ENCODE measurements at regions not wholly inside any gene's neighbourhood (a gene's known extent, or its start where the extent isn't known, plus 50 kb on each side); places are given as distances from the start of the nearest gene placed in this dataset.
"Not testable (repeated sequence)": the region's sequence is repeated elsewhere in the genome, so short reads cannot be mapped to it uniquely, and the experiment has no call there.

DNA sequence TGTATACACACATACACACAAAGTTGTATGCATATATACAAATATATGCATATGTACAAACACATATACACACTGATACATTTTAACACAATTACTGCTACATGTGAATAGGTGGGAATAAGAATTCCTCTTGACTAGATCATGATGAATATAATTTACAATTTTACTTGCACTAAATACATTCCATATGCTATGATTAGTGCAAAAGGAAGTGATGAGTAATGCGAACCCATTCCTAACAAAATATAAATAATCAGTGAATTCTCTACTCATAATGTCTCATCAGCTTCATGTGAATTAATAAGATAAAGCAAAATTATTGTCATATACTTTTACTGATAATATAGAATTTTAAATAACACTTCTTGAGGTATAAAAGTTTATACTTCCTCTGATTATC lies 1077.3 kb upstream of the PCDH10 start:
- intact Hi-C loops (cut with DNase I) = no loop called here
- DNase-seq (no peak), ATAC-seq (no peak)

DNA sequence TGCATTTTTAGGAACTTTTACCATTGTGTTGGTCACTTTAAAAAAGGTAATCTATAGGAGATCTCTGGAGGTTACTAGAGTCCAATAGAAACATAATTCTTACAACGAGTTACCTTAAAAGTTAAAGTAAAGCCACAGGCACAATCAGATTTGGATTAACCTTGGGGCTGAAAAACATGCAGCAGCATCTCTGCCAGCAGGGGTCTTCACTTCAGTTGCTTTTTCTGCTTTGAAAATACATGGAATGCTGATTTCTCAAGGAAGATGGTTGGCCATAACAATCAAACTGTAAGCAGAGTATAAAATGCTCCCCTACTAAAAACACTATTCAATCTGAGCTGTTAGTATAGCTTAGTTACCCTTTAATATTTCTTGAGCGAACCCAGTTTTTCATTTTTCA lies 1072.3 kb upstream of the PCDH10 start:
- intact Hi-C loops (cut with DNase I) = no loop called here
- no peak for DNase-seq
- ATAC-seq = no peak

DNA sequence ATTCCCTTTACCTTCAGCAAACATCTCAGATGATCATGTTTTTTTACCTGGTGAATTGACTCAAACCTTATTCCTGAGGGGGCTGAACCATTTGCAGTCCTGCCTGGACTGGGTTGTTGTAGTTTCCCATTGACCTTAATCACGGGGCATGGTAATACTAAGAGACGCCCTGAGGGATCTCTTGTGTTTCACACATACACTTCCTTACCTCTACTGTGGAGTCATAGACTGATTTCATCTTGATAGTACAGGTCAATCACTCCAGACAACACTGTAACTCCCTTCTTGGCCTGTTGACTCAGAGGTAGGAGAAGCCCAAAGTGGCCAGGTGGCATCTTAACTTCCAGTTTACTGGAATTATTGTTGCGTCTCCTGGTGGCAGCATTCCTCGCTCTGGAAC lies 1064.0 kb upstream of the PCDH10 start:
- no peak for DNase-seq
- ATAC-seq = no peak
- intact Hi-C loops (cut with DNase I) = no loop called here

DNA sequence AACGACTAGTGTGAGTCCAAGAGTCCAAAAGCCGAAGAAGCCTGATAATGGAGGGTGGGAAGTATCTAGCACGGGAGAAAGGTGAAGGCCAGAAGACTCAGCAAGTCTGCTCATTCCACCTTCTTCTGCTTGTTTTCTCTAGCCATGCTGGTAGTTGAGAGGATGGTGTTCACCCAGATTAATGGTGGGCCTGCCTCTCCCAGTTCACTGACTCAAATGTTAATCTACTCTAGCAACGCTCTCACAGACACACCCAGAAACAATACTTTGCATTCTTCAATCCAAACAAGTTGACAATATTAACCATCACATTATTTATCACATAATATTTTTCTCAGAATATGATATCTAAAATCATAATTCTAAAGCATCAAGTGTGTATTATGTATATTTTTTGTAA lies 1055.1 kb upstream of the PCDH10 start:
- DNase-seq = no peak
- intact Hi-C loops (cut with DNase I) = no loop called here
- ATAC-seq = no peak

DNA sequence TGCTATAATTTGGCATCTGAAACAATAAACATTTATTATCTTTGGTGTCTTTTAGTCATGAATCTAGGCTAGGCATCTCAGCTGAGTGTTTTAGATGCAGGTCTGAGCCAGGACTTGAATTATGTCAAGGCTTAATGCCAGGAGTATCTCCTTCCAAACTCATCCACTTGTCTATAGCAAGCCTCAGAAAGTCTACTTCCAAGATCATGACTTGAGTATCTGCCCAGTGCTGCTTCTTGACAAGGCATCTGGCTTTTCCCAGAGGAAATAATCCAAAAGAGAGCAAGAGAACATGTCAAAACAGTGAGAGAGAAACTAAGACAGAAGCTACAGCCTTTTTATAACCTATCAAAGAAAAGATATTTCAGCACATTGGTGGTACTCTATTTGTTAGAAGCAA lies 1052.1 kb upstream of the PCDH10 start:
- ATAC-seq = no peak
- intact Hi-C loops (cut with DNase I) = no loop called here

DNA sequence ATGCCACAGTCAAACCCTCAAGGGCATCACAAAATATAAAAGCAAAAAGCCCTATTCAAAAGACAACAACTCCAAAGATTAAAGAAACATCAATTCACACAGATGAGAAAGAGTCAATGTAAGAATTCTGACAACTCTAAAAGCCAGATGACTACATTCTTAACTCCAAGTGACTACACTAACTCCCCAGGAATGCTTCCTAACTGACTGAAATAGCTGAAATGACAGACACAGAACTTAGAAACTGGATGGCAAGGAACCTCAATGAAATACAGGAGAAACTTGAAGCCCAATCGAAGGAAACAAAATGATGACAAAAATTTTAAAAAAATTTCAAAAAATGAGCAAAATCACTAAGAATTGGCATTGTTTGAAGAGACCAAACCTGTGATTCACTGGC lies 1047.6 kb upstream of the PCDH10 start:
- no peak for ATAC-seq
- no peak for DNase-seq
- intact Hi-C loops (cut with DNase I) = no loop called here

More for the DNA sequence above, 1052.1 kb upstream of the PCDH10 start:
- no peak for DNase-seq

DNA sequence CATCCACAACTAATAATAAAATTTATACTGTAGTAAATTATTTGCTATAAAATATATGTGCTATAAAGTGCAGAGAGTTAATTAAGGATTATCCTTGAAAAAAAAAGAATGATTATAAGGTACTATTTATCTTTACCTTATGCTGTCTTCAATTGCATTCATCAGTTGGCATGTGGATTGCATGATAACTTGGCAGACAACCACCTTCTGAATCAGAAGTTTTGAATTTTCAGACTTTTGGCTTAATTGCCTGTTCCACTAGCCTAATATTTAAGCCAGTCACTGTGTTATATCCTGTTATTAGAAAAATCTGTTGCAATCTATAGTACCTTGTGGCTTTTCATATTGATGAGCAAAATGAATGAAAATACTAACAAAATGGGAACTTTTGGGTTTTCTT lies 1040.3 kb upstream of the PCDH10 start:
- intact Hi-C loops (cut with DNase I) = no loop called here
- ATAC-seq (no peak), DNase-seq (no peak)

DNA sequence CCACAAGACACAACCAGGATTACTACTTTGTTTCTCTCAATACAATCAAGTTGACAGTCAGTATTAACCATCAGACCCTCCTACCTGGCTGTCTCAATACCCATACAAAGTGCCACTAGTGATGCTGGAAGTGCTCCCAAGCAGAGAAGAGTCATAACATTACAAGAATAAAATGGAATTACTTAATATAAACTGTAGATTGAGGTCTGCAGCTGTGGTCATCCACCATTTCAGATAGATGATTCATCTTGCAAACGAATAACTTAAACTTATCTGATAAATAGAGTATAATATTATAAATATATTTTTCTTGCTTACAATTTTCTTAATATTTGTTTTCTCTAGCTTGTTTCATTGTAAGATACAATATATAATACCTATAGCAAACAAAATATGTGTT lies 1034.2 kb upstream of the PCDH10 start:
- intact Hi-C loops (cut with DNase I) = no loop called here
- DNase-seq (no peak), ATAC-seq (no peak)

DNA sequence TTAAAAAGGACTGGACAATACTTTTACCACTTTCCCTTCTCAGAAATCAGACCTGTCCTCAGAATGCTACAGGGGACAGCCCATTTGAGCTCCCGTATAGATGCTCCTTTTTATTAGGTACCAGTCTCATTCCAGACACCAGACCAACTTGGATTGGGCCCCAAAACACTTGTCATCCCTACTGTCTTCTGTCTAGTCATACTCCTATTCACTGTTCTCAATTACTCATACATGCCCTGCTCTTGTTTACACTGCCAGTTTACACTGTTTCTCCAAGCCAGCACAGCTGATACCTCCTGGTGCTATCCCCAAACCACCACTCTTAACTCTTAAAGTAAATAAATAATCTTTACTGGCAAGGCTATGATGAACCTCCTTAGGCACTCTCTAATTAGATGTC lies 1026.4 kb upstream of the PCDH10 start:
- not testable (repeated sequence) for ATAC-seq

DNA sequence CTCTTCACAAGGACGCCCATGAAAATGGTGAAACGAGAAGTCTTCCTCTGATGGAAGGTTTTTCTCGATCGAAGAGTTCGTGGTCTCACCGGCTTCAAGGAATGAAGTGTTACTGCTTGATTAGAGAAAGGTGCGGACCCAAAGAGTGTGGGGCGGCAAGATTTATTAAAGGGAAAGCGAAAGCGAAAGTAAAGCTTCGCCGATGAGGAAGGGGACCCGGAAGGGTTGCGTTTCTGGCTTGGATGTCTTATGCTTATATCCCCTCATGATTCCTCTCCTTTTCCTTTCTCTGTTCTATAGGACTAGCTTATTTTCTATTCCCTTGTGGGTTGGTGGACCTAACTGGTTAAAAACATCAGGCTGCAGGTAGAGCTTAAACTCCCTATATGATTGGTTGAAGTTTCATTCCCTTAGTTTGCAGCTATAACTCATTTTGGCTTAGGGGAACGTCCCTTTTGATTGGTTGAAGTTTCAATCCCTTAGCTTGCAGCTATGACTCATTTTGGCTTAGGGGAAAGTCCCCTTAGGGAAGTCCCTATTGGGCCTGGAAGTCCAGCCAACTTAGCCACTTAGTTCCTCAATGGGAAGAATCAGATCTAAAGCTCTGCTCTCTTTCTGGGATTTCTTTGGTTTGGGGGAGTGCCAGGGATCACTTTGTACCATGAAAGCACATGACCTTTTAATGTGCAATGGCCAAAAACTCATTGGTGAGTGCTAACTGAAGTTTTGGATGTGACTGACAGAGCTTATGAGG lies 1025.0 kb upstream of the PCDH10 start:
- intact Hi-C loops (cut with DNase I) = no loop called here
- ATAC-seq (no peak), DNase-seq (no peak)

More for the DNA sequence above, 1026.4 kb upstream of the PCDH10 start:
- DNase-seq; intact Hi-C loops (cut with DNase I): not testable (repeated sequence)

DNA sequence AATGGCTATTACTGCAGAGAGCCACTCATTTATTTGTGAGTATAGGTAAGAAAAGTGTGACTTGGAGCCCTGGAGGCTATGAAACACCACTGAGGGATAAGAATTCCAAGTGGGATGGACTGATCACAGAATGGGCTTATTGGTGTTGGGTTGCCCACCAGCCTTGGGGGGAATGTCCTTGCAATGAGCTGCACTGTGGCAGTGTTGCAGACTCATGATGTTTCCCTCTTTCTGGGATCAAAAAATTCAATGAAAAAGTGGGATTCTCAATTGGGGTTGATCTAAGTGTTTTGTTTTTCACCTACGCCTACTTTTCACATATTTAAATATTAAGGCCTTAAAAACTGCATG lies 1024.5 kb upstream of the PCDH10 start:
- intact Hi-C loops (cut with DNase I) = no loop called here
- ATAC-seq (no peak), DNase-seq (no peak)

DNA sequence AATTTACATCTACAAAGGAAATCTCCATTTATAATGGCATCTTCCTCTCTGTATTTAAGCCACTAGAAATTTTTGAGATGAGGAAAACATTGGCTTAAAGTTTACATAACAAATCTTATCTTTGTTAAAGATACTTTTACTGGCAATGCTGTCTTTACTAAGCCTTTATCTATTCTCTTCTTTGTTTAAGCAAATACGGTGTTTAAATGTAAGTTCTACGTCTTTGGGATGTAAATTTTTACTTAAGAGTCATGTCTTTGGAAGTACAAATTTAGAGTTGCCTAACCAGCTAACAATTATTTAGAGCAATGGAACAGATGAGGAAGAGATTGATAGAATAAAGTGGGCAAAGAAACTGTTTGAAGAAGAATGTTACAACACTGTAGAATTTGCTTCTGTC lies 1024.0 kb upstream of the PCDH10 start:
- intact Hi-C loops (cut with DNase I) = no loop called here
- no peak for ATAC-seq
- no peak for DNase-seq

DNA sequence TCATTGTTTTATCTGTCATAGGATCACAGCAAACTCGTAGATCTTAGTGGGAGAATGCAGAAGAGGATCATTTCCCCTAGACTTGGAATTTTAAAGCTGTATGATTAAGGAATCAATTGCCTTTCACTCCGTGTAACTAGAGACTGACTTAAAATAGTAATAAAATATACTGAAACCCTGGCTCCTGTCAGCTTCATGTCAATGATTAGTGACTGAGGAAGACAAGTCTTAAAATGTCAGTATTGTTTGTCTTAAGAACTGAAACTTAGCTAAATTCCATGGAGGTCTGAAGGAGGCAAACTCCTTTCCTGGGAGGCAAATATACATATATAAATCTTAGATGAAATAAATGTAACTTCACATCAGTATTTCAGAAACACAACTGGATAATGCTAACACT lies 1016.7 kb upstream of the PCDH10 start:
- ATAC-seq (no peak), DNase-seq (no peak)
- intact Hi-C loops (cut with DNase I) = no loop called here

DNA sequence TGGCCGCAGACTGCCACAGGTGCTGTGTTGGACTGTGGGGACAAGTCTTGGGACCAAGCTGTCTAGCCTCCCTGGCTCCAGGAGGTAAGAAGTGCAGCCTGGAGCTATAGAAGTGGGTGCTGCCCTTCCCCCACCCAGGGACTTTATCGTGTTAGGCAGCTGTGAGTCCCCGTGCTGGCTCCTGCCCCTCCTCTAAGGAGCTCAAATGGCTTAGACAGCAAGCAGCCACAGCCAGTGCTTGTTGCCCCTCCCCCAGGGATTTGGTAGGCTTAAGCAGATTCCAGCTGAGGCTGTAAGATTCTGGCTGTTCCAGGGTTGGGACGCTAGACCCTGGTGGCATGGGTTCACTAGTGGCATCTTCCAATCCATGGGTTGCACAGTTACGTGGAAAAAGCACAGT lies 979.4 kb upstream of the PCDH10 start:
- no peak for ATAC-seq
- intact Hi-C loops (cut with DNase I) = no loop called here
- no peak for DNase-seq

DNA sequence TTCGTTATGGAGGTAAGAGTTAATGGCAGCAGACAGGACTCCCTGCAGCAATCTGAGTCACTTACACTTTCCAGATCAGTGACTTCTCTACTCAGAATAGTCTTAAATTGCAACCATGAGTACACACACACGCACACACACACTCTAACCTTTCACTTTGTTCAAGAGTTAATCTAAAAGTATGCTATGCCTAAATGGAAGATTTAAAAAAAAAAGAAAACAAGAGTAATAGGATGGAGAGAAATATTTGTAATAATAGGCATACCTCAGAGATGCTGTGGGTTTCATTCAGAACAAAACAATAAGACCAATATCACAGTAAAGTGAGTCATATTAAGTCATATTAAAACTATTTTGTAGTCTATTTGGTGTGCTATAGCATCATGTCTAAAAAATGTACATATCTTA lies 969.1 kb upstream of the PCDH10 start:
- DNase-seq = no peak
- intact Hi-C loops (cut with DNase I) = no loop called here
- ATAC-seq = no peak

DNA sequence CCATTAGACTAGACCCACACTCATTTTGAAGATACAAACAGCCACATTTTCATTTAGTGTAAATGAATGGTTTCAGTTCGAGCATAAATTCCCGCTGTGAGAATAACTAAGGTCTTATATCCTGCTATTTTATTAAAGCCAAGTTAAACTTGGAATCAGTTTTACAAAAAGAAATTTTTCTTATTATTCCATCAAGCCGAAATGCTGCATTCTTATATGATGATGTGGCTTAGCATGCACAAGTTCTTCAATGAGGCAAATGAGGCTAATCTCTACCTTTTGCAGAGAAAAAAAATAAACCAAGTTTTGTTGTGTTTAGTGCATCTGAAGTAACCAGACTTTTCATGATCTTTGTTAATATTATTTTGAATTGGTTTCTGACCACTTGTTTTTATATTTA lies 953.9 kb upstream of the PCDH10 start:
- intact Hi-C loops (cut with DNase I) = no loop called here
- DNase-seq (no peak), ATAC-seq (no peak)

DNA sequence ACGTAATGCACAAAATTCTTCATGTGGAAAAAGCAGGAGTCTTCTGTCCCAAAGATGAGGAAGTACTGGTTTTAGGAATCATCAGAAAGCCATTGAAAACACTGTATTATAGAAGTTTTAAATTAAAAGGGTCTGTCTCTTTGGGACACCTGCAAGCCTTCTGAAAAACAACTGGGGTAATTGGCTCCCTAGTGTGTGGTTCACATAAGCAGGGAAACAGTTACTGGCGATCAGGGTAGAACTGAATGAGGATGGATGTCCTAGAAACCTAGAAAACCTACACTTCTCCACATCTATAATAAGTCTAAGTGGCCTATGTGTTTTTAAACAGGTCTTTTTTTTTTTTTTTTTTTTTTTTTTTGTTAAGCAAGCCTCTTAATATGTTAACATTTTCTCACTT lies 945.5 kb upstream of the PCDH10 start:
- ATAC-seq (no peak), DNase-seq (no peak)
- intact Hi-C loops (cut with DNase I) = no loop called here

DNA sequence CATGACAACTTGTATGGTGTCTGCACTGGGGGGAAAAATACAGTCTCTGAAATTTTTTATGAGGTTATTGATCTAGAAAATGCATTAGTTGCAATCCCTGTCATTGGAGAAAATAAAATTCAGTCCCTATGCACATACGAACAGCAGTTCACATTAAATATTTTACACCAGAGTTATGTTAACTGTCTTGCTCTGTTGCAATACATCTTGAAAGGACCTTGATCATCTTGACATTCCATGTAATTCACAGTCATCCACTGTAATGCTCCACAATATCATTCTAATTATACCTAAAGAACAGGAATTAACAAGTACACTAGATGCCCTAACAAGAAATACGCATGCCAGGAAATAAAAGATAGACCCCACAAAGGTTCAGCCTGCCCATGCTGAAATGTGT lies 934.6 kb upstream of the PCDH10 start:
- ATAC-seq (no peak), DNase-seq (no peak)
- intact Hi-C loops (cut with DNase I) = no loop called here

DNA sequence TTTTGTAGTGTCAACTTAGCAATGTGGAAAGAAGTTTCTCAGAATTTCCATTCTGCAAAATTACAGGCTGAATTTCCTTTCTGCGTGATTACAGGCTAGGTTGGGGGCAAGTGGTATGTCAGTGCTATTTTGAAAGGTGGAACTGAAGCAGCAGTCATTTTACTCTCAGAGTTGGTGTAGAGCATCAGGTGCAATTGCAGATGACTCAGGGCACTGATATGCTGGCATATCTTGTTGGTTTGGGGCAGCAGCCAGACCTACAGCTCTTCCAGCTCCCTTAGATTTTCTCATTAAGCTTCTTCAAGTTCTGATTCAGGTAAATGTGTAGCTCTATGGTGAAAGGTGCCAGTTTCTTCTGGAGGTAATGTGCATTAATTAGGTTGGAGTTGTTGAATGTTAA lies 930.7 kb upstream of the PCDH10 start:
- no peak for DNase-seq
- intact Hi-C loops (cut with DNase I) = no loop called here
- no peak for ATAC-seq

DNA sequence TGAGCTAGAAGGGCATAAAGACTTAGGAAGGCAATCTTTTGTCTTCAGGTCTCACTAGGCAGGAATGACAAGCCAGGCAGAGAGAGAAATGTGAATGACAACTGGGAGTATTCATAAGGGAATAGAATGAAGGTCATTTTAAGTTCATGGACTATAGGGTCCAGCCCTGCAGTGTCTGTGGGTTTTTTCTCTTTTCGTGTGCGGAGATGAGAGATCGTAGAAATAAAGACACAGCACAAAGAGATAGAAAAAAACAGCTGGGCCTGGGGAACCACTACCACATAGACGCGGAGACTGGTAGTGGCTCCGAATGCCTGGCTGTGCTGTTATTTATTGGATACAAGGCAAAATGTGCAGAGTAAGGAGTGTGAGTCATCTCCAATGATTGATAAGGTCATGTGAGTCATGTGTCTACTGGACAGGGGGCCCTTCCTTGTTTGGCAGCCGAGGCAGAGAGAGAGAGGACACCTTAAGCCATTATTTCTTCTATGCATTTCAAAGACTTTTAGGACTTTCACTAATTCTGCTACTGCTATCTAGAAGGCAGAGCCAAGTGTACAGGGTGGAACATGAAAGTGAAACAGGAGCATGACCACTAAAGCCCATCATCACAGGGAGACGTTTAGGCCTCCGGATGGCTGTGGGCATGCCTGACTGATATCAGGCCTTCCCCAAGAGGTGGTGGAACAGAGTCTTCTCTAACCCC lies 921.8 kb upstream of the PCDH10 start:
- intact Hi-C loops (cut with DNase I) = no loop called here
- no peak for DNase-seq
- no peak for ATAC-seq

DNA sequence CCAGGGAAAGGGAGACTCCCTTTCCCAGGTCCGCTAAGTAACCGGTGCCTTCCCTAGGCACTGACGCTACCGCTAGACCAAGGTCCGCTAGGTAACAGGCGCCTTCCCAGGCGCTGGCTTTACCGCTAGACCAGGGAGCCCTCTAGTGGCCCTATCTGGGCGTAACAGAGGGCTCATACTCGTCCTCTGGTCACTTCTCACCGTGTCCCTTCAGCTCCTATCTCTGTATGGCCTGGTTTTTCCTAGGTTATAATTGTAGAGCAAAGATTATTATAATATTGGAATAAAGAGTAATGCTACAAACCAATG lies 921.3 kb upstream of the PCDH10 start:
- peak in 1 of 2 donors; percentile 41 for ATAC-seq
- peak; percentile 19 for DNase-seq
- intact Hi-C loops (cut with DNase I) = not testable (repeated sequence)

All from left cardiac atrium (tissue), 4 donors.